ENCODE measurements at regions not wholly inside any gene's neighbourhood (a gene's known extent, or its start where the extent isn't known, plus 50 kb on each side); places are given as distances from the start of the nearest gene placed in this dataset.
A peak's percentile ranks its signal among the peaks of the same experiment; 100 is the strongest.
"Not testable (repeated sequence)": the region's sequence is repeated elsewhere in the genome, so short reads cannot be mapped to it uniquely, and the experiment has no call there.

GRCh38 chr18:68400889-68401288 is 314.0 kb downstream of the TMX3 start:
- H3K4me3 ChIP-seq (ENCODE audit: low read depth, low read length): no peak overlapping the region
- no peak for DNase-seq (ENCODE audit: low read depth)
- TF ChIP-seq CTCF (IDR thresholded peaks at IDR 0.05; ENCODE audit: low read depth, low read length, missing control alignments): no peak
- in situ Hi-C loops (cut with HindIII; ENCODE audit: low sequenced_read_pairs): no loop called here

GRCh38 chr18:68399721-68400120 is 315.2 kb downstream of the TMX3 start:
- H3K4me3 ChIP-seq (ENCODE audit: low read depth, low read length): no peak overlapping the region
- no peak for TF ChIP-seq CTCF (IDR thresholded peaks at IDR 0.05; ENCODE audit: low read depth, low read length, missing control alignments)
- DNase-seq (ENCODE audit: low read depth): no peak
- in situ Hi-C loops (cut with HindIII; ENCODE audit: low sequenced_read_pairs): no loop called here

- peak; percentile 6 for DNase-seq (ENCODE audit: low read depth)
- in situ Hi-C loops (cut with HindIII; ENCODE audit: low sequenced_read_pairs): no loop called here
- no peak overlapping the region for H3K4me3 ChIP-seq (ENCODE audit: low read depth, low read length)
- no peak for TF ChIP-seq CTCF (IDR thresholded peaks at IDR 0.05; ENCODE audit: low read depth, low read length, missing control alignments)
Observed at GRCh38 chr18:68397241-68398035, 317.5 kb downstream of the TMX3 start.

- H3K4me3 ChIP-seq (ENCODE audit: low read depth, low read length): no peak overlapping the region
- DNase-seq (ENCODE audit: low read depth): no peak
- TF ChIP-seq CTCF (IDR thresholded peaks at IDR 0.05; ENCODE audit: low read depth, low read length, missing control alignments): no peak
- in situ Hi-C loops (cut with HindIII; ENCODE audit: low sequenced_read_pairs): no loop called here
Observed at GRCh38 chr18:68394705-68395104, 320.2 kb downstream of the TMX3 start.

GRCh38 chr18:68391801-68392200 is 323.1 kb downstream of the TMX3 start:
- no peak for TF ChIP-seq CTCF (IDR thresholded peaks at IDR 0.05; ENCODE audit: low read depth, low read length, missing control alignments)
- H3K4me3 ChIP-seq (ENCODE audit: low read depth, low read length): no peak overlapping the region
- in situ Hi-C loops (cut with HindIII; ENCODE audit: low sequenced_read_pairs): no loop called here
- DNase-seq (ENCODE audit: low read depth): no peak

- in situ Hi-C loops (cut with HindIII; ENCODE audit: low sequenced_read_pairs): no loop called here
- DNase-seq (ENCODE audit: low read depth): no peak
- no peak overlapping the region for H3K4me3 ChIP-seq (ENCODE audit: low read depth, low read length)
- TF ChIP-seq CTCF (IDR thresholded peaks at IDR 0.05; ENCODE audit: low read depth, low read length, missing control alignments): no peak
Observed at GRCh38 chr18:68387246-68387645, 327.7 kb downstream of the TMX3 start.

- in situ Hi-C loops (cut with HindIII; ENCODE audit: low sequenced_read_pairs); DNase-seq (ENCODE audit: low read depth); H3K4me3 ChIP-seq (ENCODE audit: low read depth, low read length): not testable (repeated sequence)
Observed at GRCh38 chr18:68383979-68384378, 330.9 kb downstream of the TMX3 start.

All from astrocyte of the cerebellum (primary cell).